ENCODE measurements at regions not wholly inside any gene's neighbourhood (a gene's known extent, or its start where the extent isn't known, plus 50 kb on each side); places are given as distances from the start of the nearest gene placed in this dataset.

- WGBS (ENCODE audit: missing lambda C conversion rate) = 17% methylated on average over 2 of the region's 2 CpGs
- H3K27ac ChIP-seq = no peak overlapping the region
- FAIRE-seq = no peak
- no peak overlapping the region for H3K4me3 ChIP-seq
- POLR2A ChIA-PET = no interaction called here
- H3K4me2 ChIP-seq = no peak overlapping the region
- TF ChIP-seq MAFK (IDR thresholded peaks at IDR 0.05; ENCODE audit: partially characterized antibody) (no peak), NFE2L2 (conservative IDR thresholded peaks at IDR 0.05; ENCODE audit: low read length) (no peak), ZC3H11A (IDR thresholded peaks at IDR 0.05) (no peak), ZSCAN20 (CRISPR knock-in tag; IDR thresholded peaks at IDR 0.05) (no peak), BHLHE40 (IDR thresholded peaks at IDR 0.05; ENCODE audit: low read depth, low read length) (no peak), ZFP36 (IDR thresholded peaks at IDR 0.05; ENCODE audit: borderline replicate concordance, partially characterized antibody) (no peak), NR3C1 (IDR thresholded peaks at IDR 0.05) (no peak)
- DNase-seq (ENCODE audit: low read depth in 1 of 2, low spot score in 1 of 2) = peak in 1 of 2 experiments; percentile 3
- H3K9me3 ChIP-seq = no peaks in the 10 kb centered on the region
- CTCF ChIA-PET = no interaction called here
- no peaks in the 10 kb centered on the region for H3K4me1 ChIP-seq
- ATAC-seq = no peak
Observed at GRCh38 chr1:69055194-69055593, 512.5 kb upstream of the LRRC7 start.

DNA sequence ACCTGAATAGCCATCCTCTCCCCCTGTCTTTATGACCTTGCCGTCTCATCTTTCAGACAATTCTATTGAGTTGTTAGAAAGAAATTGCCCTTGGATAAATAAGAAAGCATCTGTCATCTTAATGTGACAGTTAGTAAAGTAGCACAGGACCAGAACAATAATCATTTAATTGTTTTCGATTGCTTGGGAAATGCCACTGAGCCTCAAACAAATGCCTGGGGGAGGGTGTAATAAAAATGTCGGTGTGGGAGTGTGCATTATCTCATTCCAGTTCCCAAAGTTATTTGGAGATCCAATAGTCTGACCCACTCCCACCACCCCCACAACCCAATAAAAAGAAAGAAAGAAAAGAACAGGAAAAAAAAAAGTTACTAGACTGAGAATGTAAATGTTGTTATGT is 509.3 kb upstream of the LRRC7 start:
- ChIA-PET POLR2A (no interaction called here), CTCF (no interaction called here)
- no peak for ATAC-seq
- no peak for FAIRE-seq
- Histone ChIP-seq H3K4me2 (no peak overlapping the region), H3K4me1 (no peaks in the 10 kb centered on the region), H3K9me3 (no peaks in the 10 kb centered on the region), H3K4me3 (no peak overlapping the region), H3K27ac (no peak overlapping the region)
- DNase-seq (ENCODE audit: low read depth in 1 of 2, low spot score in 1 of 2) = no peak
- WGBS (ENCODE audit: missing lambda C conversion rate) = 35% methylated on average over 3 of the region's 3 CpGs
- no peak for TF ChIP-seq JUN (IDR thresholded peaks at IDR 0.05)
- TF ChIP-seq ZC3H11A (IDR thresholded peaks at IDR 0.05) = no peak
- no peak for TF ChIP-seq MAZ (IDR thresholded peaks at IDR 0.05; ENCODE audit: borderline replicate concordance, low read depth, low read length)
- no peak for TF ChIP-seq POLR2A (IDR thresholded peaks at IDR 0.05; ENCODE audit: low read length)

DNA sequence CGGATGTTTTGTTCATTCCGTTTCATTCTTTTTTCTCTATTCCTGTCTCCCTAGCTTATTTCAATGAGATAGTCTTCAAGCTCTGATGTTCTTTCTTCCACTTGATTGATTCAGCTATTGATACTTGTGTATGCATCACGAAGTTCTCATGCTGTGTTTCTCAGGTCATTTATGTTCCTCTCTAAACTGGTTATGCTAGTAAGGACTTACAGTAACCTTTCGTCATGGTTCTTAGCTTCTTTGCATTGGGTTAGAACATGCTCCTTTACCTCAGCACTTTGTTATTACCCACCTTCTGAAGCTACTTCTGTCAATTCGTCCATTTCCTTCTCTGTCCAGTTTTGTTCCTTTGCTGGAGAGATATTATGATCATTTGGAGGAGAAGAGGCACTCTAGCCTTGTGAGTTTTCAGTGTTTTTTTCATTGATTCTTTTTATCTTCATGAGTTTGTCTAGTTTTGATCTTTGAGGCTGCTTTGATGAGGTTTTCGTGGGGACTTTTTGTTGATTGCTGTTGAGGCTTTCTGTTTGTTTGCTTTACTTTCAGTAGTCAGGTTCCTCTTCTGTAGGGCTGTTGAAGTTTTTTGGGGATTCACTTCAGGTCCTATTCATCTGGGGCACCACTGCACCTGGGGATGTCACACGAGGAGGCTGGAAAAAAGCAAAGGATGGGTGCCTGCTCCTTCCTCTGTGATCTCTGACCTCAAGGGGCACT is 496.9 kb upstream of the LRRC7 start:
- FAIRE-seq = no peak
- H3K27ac ChIP-seq = no peak overlapping the region
- ChIA-PET POLR2A (no interaction called here), CTCF (no interaction called here)
- no peaks in the 10 kb centered on the region for H3K9me3 ChIP-seq
- WGBS (ENCODE audit: missing lambda C conversion rate) = 1% methylated on average over 6 of the region's 7 CpGs
- ATAC-seq = no peak
- TF ChIP-seq ZC3H11A (IDR thresholded peaks at IDR 0.05) (no peak), MAX (IDR thresholded peaks at IDR 0.05) (no peak), HEYL (CRISPR knock-in tag; IDR thresholded peaks at IDR 0.05) (no peak), EP300 (IDR thresholded peaks at IDR 0.05) (no peak), RNF2 (IDR thresholded peaks at IDR 0.05; ENCODE audit: borderline replicate concordance, low read depth) (no peak), GATA3 (IDR thresholded peaks at IDR 0.05; ENCODE audit: borderline replicate concordance) (no peak), MAZ (IDR thresholded peaks at IDR 0.05; ENCODE audit: borderline replicate concordance, low read depth, low read length) (no peak), POLR2A (IDR thresholded peaks at IDR 0.05; ENCODE audit: low read length) (no peak), NFE2L2 (conservative IDR thresholded peaks at IDR 0.05; ENCODE audit: low read length) (no peak), REST (IDR thresholded peaks at IDR 0.05) (no peak), FOXS1 (CRISPR knock-in tag; IDR thresholded peaks at IDR 0.05) (no peak)
- no peaks in the 10 kb centered on the region for H3K4me1 ChIP-seq
- no peak overlapping the region for H3K4me2 ChIP-seq
- DNase-seq (ENCODE audit: low read depth in 1 of 2, low spot score in 1 of 2) = no peak
- H3K4me3 ChIP-seq = no peak overlapping the region

DNA sequence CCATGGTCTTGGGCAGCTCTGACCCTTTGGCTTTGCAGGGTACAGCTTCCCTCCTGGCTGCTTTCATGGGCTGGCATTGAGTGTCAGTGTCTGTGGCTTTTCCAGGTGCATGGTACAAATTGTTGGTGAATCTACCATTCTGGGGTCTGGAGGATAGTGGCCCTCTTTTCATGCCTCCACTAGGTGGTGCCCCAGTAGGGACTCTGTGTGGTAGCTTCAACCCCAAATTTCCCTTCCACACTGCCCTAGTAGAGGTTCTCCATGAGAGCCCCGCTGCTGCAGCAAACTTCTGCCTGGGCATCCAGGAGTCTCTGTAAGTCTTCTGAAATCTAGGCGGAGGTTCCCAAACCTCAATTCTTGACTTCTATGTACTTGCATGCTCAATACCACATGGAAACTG is 494.5 kb upstream of the LRRC7 start:
- Histone ChIP-seq H3K4me1 (no peaks in the 10 kb centered on the region), H3K4me2 (no peak overlapping the region), H3K9me3 (no peaks in the 10 kb centered on the region), H3K27ac (no peak overlapping the region), H3K4me3 (no peak overlapping the region)
- FAIRE-seq (no peak), DNase-seq (ENCODE audit: low read depth in 1 of 2, low spot score in 1 of 2) (no peak), ATAC-seq (no peak)
- CTCF ChIA-PET = no interaction called here
- POLR2A ChIA-PET = no interaction called here
- 17% methylated on average over 2 of the region's 2 CpGs for WGBS (ENCODE audit: missing lambda C conversion rate)
- TF ChIP-seq EHF (CRISPR knock-in tag; IDR thresholded peaks at IDR 0.05) = no peak
- no peak for TF ChIP-seq NPAS2 (CRISPR knock-in tag; IDR thresholded peaks at IDR 0.05; ENCODE audit: borderline replicate concordance)
- TF ChIP-seq MAZ (IDR thresholded peaks at IDR 0.05; ENCODE audit: borderline replicate concordance, low read depth, low read length) = no peak
- TF ChIP-seq POLR2A (IDR thresholded peaks at IDR 0.05; ENCODE audit: low read length) = no peak
- TF ChIP-seq PHF8 (IDR thresholded peaks at IDR 0.05; ENCODE audit: borderline replicate concordance, low read depth) = no peak
- TF ChIP-seq EP300 (IDR thresholded peaks at IDR 0.05) = no peak
- TF ChIP-seq EHMT2 (IDR thresholded peaks at IDR 0.05; ENCODE audit: low read depth) = no peak
- no peak for TF ChIP-seq USF2 (IDR thresholded peaks at IDR 0.05)
- TF ChIP-seq GATA3 (IDR thresholded peaks at IDR 0.05; ENCODE audit: borderline replicate concordance) = no peak
- TF ChIP-seq KDM1A (IDR thresholded peaks at IDR 0.05; ENCODE audit: low read depth) = no peak
- TF ChIP-seq, protein P1, sequence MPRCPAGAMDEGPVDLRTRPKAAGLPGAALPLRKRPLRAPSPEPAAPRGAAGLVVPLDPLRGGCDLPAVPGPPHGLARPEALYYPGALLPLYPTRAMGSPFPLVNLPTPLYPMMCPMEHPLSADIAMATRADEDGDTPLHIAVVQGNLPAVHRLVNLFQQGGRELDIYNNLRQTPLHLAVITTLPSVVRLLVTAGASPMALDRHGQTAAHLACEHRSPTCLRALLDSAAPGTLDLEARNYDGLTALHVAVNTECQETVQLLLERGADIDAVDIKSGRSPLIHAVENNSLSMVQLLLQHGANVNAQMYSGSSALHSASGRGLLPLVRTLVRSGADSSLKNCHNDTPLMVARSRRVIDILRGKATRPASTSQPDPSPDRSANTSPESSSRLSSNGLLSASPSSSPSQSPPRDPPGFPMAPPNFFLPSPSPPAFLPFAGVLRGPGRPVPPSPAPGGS (IDR thresholded peaks at IDR 0.05) = no peak
- TF ChIP-seq JUN (IDR thresholded peaks at IDR 0.05) = no peak
- no peak for TF ChIP-seq RFX5 (IDR thresholded peaks at IDR 0.05)
- TF ChIP-seq JUNB (IDR thresholded peaks at IDR 0.05) = no peak
- TF ChIP-seq HOXB5 (CRISPR knock-in tag; IDR thresholded peaks at IDR 0.05) = no peak

Measured in A549 (cell line).